OCI-LY3 (cell line): ENCODE measurements at regions not wholly inside any gene's neighbourhood (a gene's known extent, or its start where the extent isn't known, plus 50 kb on each side); places are given as distances from the start of the nearest gene placed in this dataset.
"Not testable (repeated sequence)": the region's sequence is repeated elsewhere in the genome, so short reads cannot be mapped to it uniquely, and the experiment has no call there.

ENCODE experiments used
- H2AFZ ChIP-seq: fragments of 200-600, 300-600 bp; shearing (Covaris generic); 2 replicates; pipeline ENCODE4 v1.6.0; 2014; ENCODE audit warnings: antibody characterized with exemption, low read depth, low read length
- H3K27ac ChIP-seq: fragments of 200-600, 300-600 bp; sonication (generic); 2 replicates; pipeline ENCODE4 v1.5.1; 2014; ENCODE audit warnings: mild to moderate bottlenecking, low read length, moderate library complexity, mixed read lengths
- H3K27me3 ChIP-seq: fragments of 200-600, 300-600 bp; sonication (generic); 2 replicates; pipeline ENCODE4 v1.6.1; 2014; ENCODE audit warnings: low read depth, low read length, mixed read lengths
- H3K36me3 ChIP-seq: fragments of 200-600, 300-600 bp; sonication (generic); replicated peaks from 2 replicates; pipeline ENCODE3; 2014; ENCODE audit warnings: low read depth, low read length, mixed read lengths
- H3K4me1 ChIP-seq: fragments of 300-600, 200-600 bp; sonication (generic); 2 replicates; pipeline ENCODE4 v1.6.1; 2014; ENCODE audit warnings: low read length, mixed read lengths
- H3K4me2 ChIP-seq: fragments of 200-600, 300-600 bp; sonication (generic); 2 replicates; pipeline ENCODE4 v1.6.1; 2014; ENCODE audit warnings: low read length, mixed read lengths
- H3K4me3 ChIP-seq: fragments of 300-600, 200-600 bp; sonication (generic); 2 replicates; pipeline ENCODE4 v1.5.1; 2014; ENCODE audit warnings: antibody characterized with exemption, mild to moderate bottlenecking, low read length, moderate library complexity
- H3K79me2 ChIP-seq: fragments of 300-600, 200-600 bp; shearing (Covaris generic); 2 replicates; pipeline ENCODE4 v1.6.1; 2014; ENCODE audit warnings: mild to moderate bottlenecking, low read length, mixed read lengths
- H3K9ac ChIP-seq: fragments of 300-600, 200-600 bp; shearing (Covaris generic); 2 replicates; pipeline ENCODE4 v1.6.0; 2014; ENCODE audit warnings: mild to moderate bottlenecking, low read length, moderate library complexity
- H3K9me3 ChIP-seq: fragments of 200-600, 300-600 bp; shearing (Covaris generic); 2 replicates; pipeline ENCODE4 v1.6.1; 2014; ENCODE audit warnings: low read length, mixed read lengths; ENCODE audit not compliant: insufficient read depth
- H4K20me1 ChIP-seq: fragments of 200-600, 300-600 bp; sonication (generic); 2 replicates; pipeline ENCODE4 v1.6.1; 2016; ENCODE audit warnings: low read length, mixed read lengths; ENCODE audit not compliant: insufficient read depth
- TF ChIP-seq, protein P1 (sequence below): fragments of 200-600, 300-600 bp; sonication (generic); IDR thresholded peaks from 2 replicates; pipeline ENCODE4 v1.5.1; 2014; ENCODE audit warnings: antibody characterized with exemption, low read length, low read depth

DNA sequence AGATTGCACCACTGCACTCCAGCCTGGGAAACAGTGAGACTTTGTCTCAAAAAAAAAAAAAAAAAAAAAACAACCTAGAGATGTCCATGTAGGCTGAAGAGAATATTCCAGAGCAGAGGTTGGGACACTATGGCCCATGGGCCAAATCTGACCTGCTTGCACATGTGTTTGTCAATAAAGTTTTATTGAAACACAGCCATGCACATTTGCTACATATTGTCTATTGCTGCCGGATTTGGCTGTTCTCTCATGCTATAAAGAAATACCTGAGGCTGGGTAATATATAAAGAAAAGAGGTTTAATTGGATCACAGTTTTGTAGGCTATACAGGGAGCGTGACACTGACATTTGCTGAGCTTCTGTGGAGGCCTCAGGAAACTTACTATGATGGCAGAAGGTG, 102.3 kb upstream of the FAM90A26 start:
- H3K27me3 ChIP-seq, H3K4me2 ChIP-seq, H3K4me3 ChIP-seq, H3K79me2 ChIP-seq, H3K36me3 ChIP-seq, H3K4me1 ChIP-seq, H2AFZ ChIP-seq, H3K27ac ChIP-seq, H3K9ac ChIP-seq, H3K9me3 ChIP-seq, H4K20me1 ChIP-seq: not testable (repeated sequence)

DNA sequence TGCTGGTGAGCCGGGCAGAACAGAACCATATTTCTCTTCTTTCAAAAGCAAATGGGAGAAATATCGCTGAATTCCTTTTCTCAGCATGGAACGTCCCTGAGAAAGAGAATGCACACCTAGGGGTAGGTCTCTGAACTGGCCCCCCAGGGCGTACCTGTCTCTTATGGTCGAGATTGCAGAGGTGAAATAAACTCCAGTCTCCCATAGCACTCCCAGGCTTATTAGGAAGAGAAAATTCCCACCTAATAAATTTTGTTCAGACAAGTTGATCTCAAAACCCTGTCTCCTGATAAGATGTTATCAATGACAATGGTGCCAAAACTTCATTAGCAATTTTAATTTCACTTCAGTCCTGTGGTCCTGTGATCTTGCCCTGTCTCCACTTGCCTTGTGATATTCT, 106.6 kb upstream of the FAM90A26 start:
- not testable (repeated sequence) for H3K4me2 ChIP-seq, H4K20me1 ChIP-seq, H3K79me2 ChIP-seq, H2AFZ ChIP-seq, H3K4me1 ChIP-seq, H3K36me3 ChIP-seq, H3K27me3 ChIP-seq, H3K9me3 ChIP-seq, H3K27ac ChIP-seq, H3K4me3 ChIP-seq, H3K9ac ChIP-seq

GRCh38 chr4:9024866-9025265, 145.3 kb upstream of the FAM90A26 start:
- not testable (repeated sequence) for H3K4me2 ChIP-seq, H3K27ac ChIP-seq, H3K4me3 ChIP-seq, H3K79me2 ChIP-seq, H4K20me1 ChIP-seq, H3K9me3 ChIP-seq, H3K4me1 ChIP-seq, H3K27me3 ChIP-seq, H3K9ac ChIP-seq, H2AFZ ChIP-seq, H3K36me3 ChIP-seq

GRCh38 chr4:9009792-9010191, 138.2 kb upstream of the HMX1 start:
- not testable (repeated sequence) for H3K36me3 ChIP-seq, H3K4me1 ChIP-seq, H3K4me2 ChIP-seq, H3K27ac ChIP-seq, H4K20me1 ChIP-seq, H3K27me3 ChIP-seq, H3K79me2 ChIP-seq, H3K4me3 ChIP-seq, H3K9ac ChIP-seq, H3K9me3 ChIP-seq, H2AFZ ChIP-seq

DNA sequence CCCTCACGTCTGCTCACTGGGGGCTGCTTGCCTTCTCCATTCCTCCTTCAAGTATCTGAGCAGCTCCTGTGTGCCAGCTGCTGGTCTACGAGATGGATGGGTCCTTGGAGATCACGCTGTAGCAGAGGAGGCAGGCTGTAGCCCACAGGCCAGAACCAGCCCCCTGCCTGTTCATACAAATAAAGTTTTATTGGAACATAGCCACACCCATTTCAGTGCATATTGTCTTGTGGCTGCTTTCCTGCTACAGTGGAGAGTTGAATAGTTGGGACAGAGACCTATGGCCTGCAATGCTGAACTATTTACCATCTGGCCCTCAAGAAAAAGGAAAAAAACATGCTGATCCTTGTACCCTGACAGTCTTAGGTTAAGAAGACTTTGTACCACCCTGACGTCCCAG, 136.8 kb upstream of the HMX1 start:
- H3K27me3 ChIP-seq, H3K4me2 ChIP-seq, H3K79me2 ChIP-seq, H3K27ac ChIP-seq, H4K20me1 ChIP-seq, H3K9me3 ChIP-seq, H3K36me3 ChIP-seq, H3K9ac ChIP-seq, H2AFZ ChIP-seq, H3K4me1 ChIP-seq, H3K4me3 ChIP-seq: not testable (repeated sequence)

DNA sequence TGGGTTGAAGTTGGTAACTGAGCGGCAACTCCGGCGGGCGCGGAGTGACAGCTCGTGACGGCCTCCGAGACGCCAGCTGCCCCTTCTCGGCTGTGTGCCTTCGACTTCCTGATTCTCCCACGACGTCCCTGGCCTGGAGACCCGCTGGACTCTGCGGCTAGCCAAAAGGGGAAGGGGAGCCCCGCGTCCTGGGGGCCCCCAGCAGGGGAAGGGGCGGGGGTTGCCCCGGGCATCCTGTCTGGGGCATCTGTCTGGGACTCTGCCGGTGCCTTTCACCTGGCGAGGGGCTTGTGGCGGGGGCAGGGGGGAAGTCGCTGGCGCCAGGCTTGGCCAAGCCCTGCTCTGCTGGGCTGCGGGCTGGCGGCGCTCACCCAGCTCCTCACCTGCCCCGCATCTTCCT, 129.5 kb upstream of the HMX1 start:
- not testable (repeated sequence) for H3K9me3 ChIP-seq, H3K9ac ChIP-seq, H3K4me1 ChIP-seq, H3K27ac ChIP-seq, H3K36me3 ChIP-seq, H3K79me2 ChIP-seq, H3K4me2 ChIP-seq, H3K27me3 ChIP-seq, H3K4me3 ChIP-seq, H4K20me1 ChIP-seq, H2AFZ ChIP-seq

GRCh38 chr4:9000505-9001001, 128.9 kb upstream of the HMX1 start:
- H3K9ac ChIP-seq, H2AFZ ChIP-seq, H3K27me3 ChIP-seq, H3K4me1 ChIP-seq, H3K4me3 ChIP-seq, H3K27ac ChIP-seq, H3K79me2 ChIP-seq, H4K20me1 ChIP-seq, H3K36me3 ChIP-seq, H3K9me3 ChIP-seq: not testable (repeated sequence)
- peak overlapping the region; percentile 45 for H3K4me2 ChIP-seq
- TF ChIP-seq, protein P1, sequence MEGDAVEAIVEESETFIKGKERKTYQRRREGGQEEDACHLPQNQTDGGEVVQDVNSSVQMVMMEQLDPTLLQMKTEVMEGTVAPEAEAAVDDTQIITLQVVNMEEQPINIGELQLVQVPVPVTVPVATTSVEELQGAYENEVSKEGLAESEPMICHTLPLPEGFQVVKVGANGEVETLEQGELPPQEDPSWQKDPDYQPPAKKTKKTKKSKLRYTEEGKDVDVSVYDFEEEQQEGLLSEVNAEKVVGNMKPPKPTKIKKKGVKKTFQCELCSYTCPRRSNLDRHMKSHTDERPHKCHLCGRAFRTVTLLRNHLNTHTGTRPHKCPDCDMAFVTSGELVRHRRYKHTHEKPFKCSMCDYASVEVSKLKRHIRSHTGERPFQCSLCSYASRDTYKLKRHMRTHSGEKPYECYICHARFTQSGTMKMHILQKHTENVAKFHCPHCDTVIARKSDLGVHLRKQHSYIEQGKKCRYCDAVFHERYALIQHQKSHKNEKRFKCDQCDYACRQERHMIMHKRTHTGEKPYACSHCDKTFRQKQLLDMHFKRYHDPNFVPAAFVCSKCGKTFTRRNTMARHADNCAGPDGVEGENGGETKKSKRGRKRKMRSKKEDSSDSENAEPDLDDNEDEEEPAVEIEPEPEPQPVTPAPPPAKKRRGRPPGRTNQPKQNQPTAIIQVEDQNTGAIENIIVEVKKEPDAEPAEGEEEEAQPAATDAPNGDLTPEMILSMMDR: peak; percentile 43

GRCh38 chr4:8992981-8993380, 121.3 kb upstream of the HMX1 start:
- H3K27ac ChIP-seq, H3K79me2 ChIP-seq, H2AFZ ChIP-seq, H3K4me1 ChIP-seq, H3K36me3 ChIP-seq, H3K27me3 ChIP-seq, H3K9ac ChIP-seq, H3K4me3 ChIP-seq, H4K20me1 ChIP-seq, H3K9me3 ChIP-seq, H3K4me2 ChIP-seq: not testable (repeated sequence)

DNA sequence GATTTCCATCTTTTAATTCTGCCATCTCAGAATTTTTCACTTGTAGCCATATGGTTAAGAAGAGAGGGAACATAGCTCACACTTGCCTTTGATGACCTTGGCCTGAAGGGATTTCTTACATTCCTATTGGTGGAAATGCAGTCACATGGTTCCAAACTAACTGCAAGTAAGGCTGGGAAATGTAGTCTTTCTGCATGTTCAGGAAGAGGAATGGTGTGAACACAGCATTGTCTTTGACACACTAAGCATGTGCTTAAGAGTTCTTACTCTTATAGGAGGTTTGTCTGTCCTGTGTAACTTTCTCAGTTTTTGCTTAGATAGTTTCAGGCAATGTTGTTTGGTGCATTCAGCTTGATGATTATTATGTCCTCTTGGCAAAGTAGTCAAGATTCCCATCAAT, 119.8 kb upstream of the HMX1 start:
- H3K4me3 ChIP-seq, H3K4me1 ChIP-seq, H4K20me1 ChIP-seq, H3K36me3 ChIP-seq, H3K9ac ChIP-seq, H3K9me3 ChIP-seq, H3K4me2 ChIP-seq, H3K27ac ChIP-seq, H3K27me3 ChIP-seq, H2AFZ ChIP-seq, H3K79me2 ChIP-seq: not testable (repeated sequence)
